ENCODE measurements at regions not wholly inside any gene's neighbourhood (a gene's known extent, or its start where the extent isn't known, plus 50 kb on each side); places are given as distances from the start of the nearest gene placed in this dataset.

DNA sequence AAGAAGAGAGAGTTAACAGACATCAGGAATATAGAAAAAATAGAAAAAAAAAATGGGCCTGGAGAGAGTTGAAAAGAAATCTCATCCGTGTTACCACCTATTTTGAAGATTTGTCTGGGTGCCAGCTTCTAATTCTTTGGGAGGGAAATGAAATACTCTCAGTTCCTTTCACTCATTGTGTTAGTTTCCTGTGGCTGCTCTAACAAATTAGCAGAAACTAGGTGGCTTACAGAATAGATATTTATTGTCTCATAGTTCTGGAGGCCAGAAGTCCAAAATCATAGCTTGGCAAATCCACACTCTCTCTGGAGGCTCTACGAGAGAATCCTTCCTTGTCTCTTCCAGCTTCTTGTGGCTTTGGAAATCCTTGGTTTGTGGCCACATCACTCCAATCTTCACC, 225.1 kb upstream of the BTBD3 start:
- TF ChIP-seq, protein P1, sequence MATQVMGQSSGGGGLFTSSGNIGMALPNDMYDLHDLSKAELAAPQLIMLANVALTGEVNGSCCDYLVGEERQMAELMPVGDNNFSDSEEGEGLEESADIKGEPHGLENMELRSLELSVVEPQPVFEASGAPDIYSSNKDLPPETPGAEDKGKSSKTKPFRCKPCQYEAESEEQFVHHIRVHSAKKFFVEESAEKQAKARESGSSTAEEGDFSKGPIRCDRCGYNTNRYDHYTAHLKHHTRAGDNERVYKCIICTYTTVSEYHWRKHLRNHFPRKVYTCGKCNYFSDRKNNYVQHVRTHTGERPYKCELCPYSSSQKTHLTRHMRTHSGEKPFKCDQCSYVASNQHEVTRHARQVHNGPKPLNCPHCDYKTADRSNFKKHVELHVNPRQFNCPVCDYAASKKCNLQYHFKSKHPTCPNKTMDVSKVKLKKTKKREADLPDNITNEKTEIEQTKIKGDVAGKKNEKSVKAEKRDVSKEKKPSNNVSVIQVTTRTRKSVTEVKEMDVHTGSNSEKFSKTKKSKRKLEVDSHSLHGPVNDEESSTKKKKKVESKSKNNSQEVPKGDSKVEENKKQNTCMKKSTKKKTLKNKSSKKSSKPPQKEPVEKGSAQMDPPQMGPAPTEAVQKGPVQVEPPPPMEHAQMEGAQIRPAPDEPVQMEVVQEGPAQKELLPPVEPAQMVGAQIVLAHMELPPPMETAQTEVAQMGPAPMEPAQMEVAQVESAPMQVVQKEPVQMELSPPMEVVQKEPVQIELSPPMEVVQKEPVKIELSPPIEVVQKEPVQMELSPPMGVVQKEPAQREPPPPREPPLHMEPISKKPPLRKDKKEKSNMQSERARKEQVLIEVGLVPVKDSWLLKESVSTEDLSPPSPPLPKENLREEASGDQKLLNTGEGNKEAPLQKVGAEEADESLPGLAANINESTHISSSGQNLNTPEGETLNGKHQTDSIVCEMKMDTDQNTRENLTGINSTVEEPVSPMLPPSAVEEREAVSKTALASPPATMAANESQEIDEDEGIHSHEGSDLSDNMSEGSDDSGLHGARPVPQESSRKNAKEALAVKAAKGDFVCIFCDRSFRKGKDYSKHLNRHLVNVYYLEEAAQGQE (IDR thresholded peaks at IDR 0.05; ENCODE audit: insufficient read depth in 1 of 2, low read depth in 2 of 2, low read length in 2 of 2): no peak
- no peak for TF ChIP-seq SIN3A (IDR thresholded peaks at IDR 0.05; ENCODE audit: borderline replicate concordance, insufficient read depth, low read length)
- TF ChIP-seq TAF1 (IDR thresholded peaks at IDR 0.05; ENCODE audit: borderline replicate concordance, insufficient read depth, low read length): no peak
- TF ChIP-seq POLR2AphosphoS5 (IDR thresholded peaks at IDR 0.05; ENCODE audit: low read depth, low read length): no peak
- TF ChIP-seq FOXP2 (optimal IDR thresholded peaks at IDR 0.05; ENCODE audit: borderline replicate concordance, extremely low read depth, extremely low read length, insufficient read depth): no peak
